H1 (cell line): ENCODE measurements at regions not wholly inside any gene's neighbourhood (a gene's known extent, or its start where the extent isn't known, plus 50 kb on each side); places are given as distances from the start of the nearest gene placed in this dataset.

ENCODE experiments used
- CTCF ChIA-PET: fragments of 300-600 bp; sonication (Branson Sonifier 250); formaldehyde crosslinking; loops from one replicate; lab custom pipeline; 2021; ENCODE audit not compliant: partially characterized antibody; lab: Charles Lee
- POLR2A ChIA-PET: fragments of 300-600 bp; sonication (Branson Sonifier 250); formaldehyde crosslinking; loops from one replicate; lab custom pipeline; 2021; ENCODE audit warnings: inconsistent platforms; ENCODE audit not compliant: partially characterized antibody; lab: Charles Lee
- DNase-seq, 2 experiments: peaks; one replicate each; pipeline versions ENCODE4 v3.0.0 to v3.0.0-alpha.2; 2010 to 2022; ENCODE audit warnings: low spot score in 2 of 2, low read depth in 1 of 2, mixed read lengths in 1 of 2
- FAIRE-seq: peaks from 2 replicates; lab custom pipeline; 2011; peaks lifted over from hg19 to GRCh38; lab: Jason Lieb, UNC
- H2AFZ ChIP-seq: 2 replicates; pipeline ENCODE4 v1.8.1; 2012; ENCODE audit warnings: low read length, inconsistent platforms
- H2AK5ac ChIP-seq: 2 replicates; pipeline ENCODE4 v1.6.1; 2013; ENCODE audit warnings: low read depth, low read length
- H2BK120ac ChIP-seq: replicated peaks from 2 replicates; pipeline ENCODE3; 2013; ENCODE audit warnings: low read depth, low read length, inconsistent platforms
- H2BK12ac ChIP-seq: 2 replicates; pipeline ENCODE4 v1.6.1; 2013; ENCODE audit warnings: low read depth, low read length
- H2BK15ac ChIP-seq: 2 replicates; pipeline ENCODE4 v1.6.1; 2013; ENCODE audit warnings: low read length
- H2BK20ac ChIP-seq: 2 replicates; pipeline ENCODE4 v1.6.1; 2013; ENCODE audit warnings: low read length
- H2BK5ac ChIP-seq: 2 replicates; pipeline ENCODE4 v1.6.1; 2013; ENCODE audit warnings: low read depth, low read length
- H3K14ac ChIP-seq: 2 replicates; pipeline ENCODE4 v1.6.1; 2013; ENCODE audit warnings: inconsistent platforms; ENCODE audit not compliant: insufficient read length
- H3K18ac ChIP-seq: 2 replicates; pipeline ENCODE4 v1.6.1; 2013; ENCODE audit warnings: low read length; ENCODE audit errors: extremely low read depth
- H3K23ac ChIP-seq: 2 replicates; pipeline ENCODE4 v1.6.1; 2013; ENCODE audit warnings: inconsistent platforms; ENCODE audit not compliant: insufficient read length
- H3K23me2 ChIP-seq: 2 replicates; pipeline ENCODE4 v1.6.1; 2013; ENCODE audit warnings: low read depth, low read length
- H3K27ac ChIP-seq: 2 replicates; pipeline ENCODE4 v1.6.1; 2011; ENCODE audit warnings: low read depth, low read length, inconsistent platforms
- H3K27me3 ChIP-seq, 4 experiments: replicated peaks in 1 of 4; 1 replicate in 1 of 4; 2 replicates in 3 of 4; pipeline versions ENCODE4 v1.6.1 to v1.8.1; 2011 to 2013; ENCODE audit warnings: low read length in 3 of 4, mild to moderate bottlenecking in 3 of 4, inconsistent platforms in 2 of 4, mixed read lengths in 2 of 4, moderate library complexity in 1 of 4; ENCODE audit not compliant: control insufficient read depth in 3 of 4, insufficient read depth in 3 of 4; ENCODE audit errors: extremely low read depth in 1 of 4
- H3K36me3 ChIP-seq, 4 experiments: 2 replicates each; pipeline versions ENCODE4 v1.6.1 to v1.8.1; 2011 to 2013; ENCODE audit warnings: mild to moderate bottlenecking in 4 of 4, low read length in 3 of 4, moderate library complexity in 2 of 4, control low read depth in 1 of 4, inconsistent platforms in 1 of 4; ENCODE audit not compliant: insufficient read depth in 4 of 4, control insufficient read depth in 2 of 4
- H3K4ac ChIP-seq: replicated peaks from 2 replicates; pipeline ENCODE3; 2013; ENCODE audit warnings: low read length, low read depth, mixed read lengths, inconsistent platforms; ENCODE audit not compliant: insufficient read length
- H3K4me1 ChIP-seq, 4 experiments: replicated peaks in 1 of 4; 1 replicate in 1 of 4; 2 replicates in 3 of 4; pipeline versions ENCODE4 v1.6.1 to v1.8.1; 2011 to 2013; ENCODE audit warnings: low read length in 3 of 4, inconsistent platforms in 2 of 4, mixed read lengths in 1 of 4; ENCODE audit not compliant: insufficient read depth in 4 of 4, control insufficient read depth in 3 of 4
- H3K4me2 ChIP-seq, 2 experiments: 2 replicates each; pipeline versions ENCODE4 v1.6.1 to v1.8.1; 2011 to 2013; ENCODE audit warnings: low read depth in 2 of 2, low read length in 2 of 2, control low read depth in 1 of 2, inconsistent platforms in 1 of 2, mild to moderate bottlenecking in 1 of 2; ENCODE audit not compliant: insufficient read depth in 1 of 2
- H3K4me3 ChIP-seq, 4 experiments: fragments of 200-600, 300-600 bp in 1 of 4; sonication (generic), shearing (Covaris generic), sonication (Bioruptor Twin) in 1 of 4; 2 replicates each; pipeline versions ENCODE4 v1.5.1 to v1.8.1; 2011 to 2016; ENCODE audit warnings: low read length in 4 of 4, low read depth in 3 of 4, control low read depth in 2 of 4, inconsistent platforms in 2 of 4, mild to moderate bottlenecking in 2 of 4, mixed read lengths in 1 of 4, moderate library complexity in 1 of 4; ENCODE audit not compliant: insufficient read depth in 2 of 4; ENCODE audit errors: extremely low read depth in 1 of 4
- H3K56ac ChIP-seq: replicated peaks from 2 replicates; pipeline ENCODE3; 2013; ENCODE audit warnings: low read depth, mild to moderate bottlenecking, mixed read lengths, low read length, inconsistent platforms; ENCODE audit not compliant: insufficient read length
- H3K79me1 ChIP-seq: 2 replicates; pipeline ENCODE4 v1.6.1; 2013; ENCODE audit warnings: low read depth, low read length, control low read depth
- H3K79me2 ChIP-seq, 2 experiments: 2 replicates each; pipeline versions ENCODE4 v1.6.1 to v1.8.1; 2012 to 2013; ENCODE audit warnings: low read length in 2 of 2, mild to moderate bottlenecking in 2 of 2, inconsistent platforms in 1 of 2; ENCODE audit not compliant: insufficient read depth in 2 of 2, control insufficient read depth in 1 of 2
- H3K9ac ChIP-seq, 4 experiments: replicated peaks in 1 of 4; 1 replicate in 1 of 4; 2 replicates in 3 of 4; pipeline versions ENCODE4 v1.6.1 to v1.8.1; 2011 to 2013; ENCODE audit warnings: low read depth in 3 of 4, low read length in 3 of 4, control low read depth in 2 of 4, mild to moderate bottlenecking in 2 of 4, moderate library complexity in 2 of 4, inconsistent platforms in 1 of 4; ENCODE audit errors: extremely low read depth in 1 of 4
- H3K9me3 ChIP-seq, 2 experiments: 2 replicates each; pipeline versions ENCODE4 v1.6.1 to v1.8.1; 2012 to 2013; ENCODE audit warnings: mild to moderate bottlenecking in 2 of 2, moderate library complexity in 2 of 2, control low read depth in 1 of 2, inconsistent platforms in 1 of 2, low read depth in 1 of 2, low read length in 1 of 2, mixed read lengths in 1 of 2; ENCODE audit not compliant: insufficient read depth in 2 of 2
- H4K20me1 ChIP-seq, 2 experiments: replicated peaks in 1 of 2; 2 replicates each; pipeline versions ENCODE3 to v1.8.1; 2011 to 2013; ENCODE audit warnings: inconsistent platforms in 2 of 2, low read length in 2 of 2, mild to moderate bottlenecking in 1 of 2; ENCODE audit not compliant: insufficient read depth in 2 of 2, control insufficient read depth in 1 of 2
- H4K5ac ChIP-seq: 2 replicates; pipeline ENCODE4 v1.6.1; 2013; ENCODE audit warnings: low read length, low read depth, mixed read lengths, inconsistent platforms; ENCODE audit not compliant: insufficient read length
- H4K8ac ChIP-seq: 2 replicates; pipeline ENCODE4 v1.8.0; 2013; ENCODE audit warnings: mild to moderate bottlenecking, moderate library complexity, low read length, inconsistent platforms; ENCODE audit not compliant: insufficient read depth; ENCODE audit errors: extremely low read depth
- H4K91ac ChIP-seq: replicated peaks from 2 replicates; pipeline ENCODE3; 2013; ENCODE audit warnings: low read length, mixed read lengths, inconsistent platforms; ENCODE audit not compliant: insufficient read length
- BRCA1 ChIP-seq: IDR thresholded peaks from 2 replicates; pipeline ENCODE4 v1.6.1; 2012; ENCODE audit warnings: low read depth, low read length, improper control_type of control experiment
- CBX8 ChIP-seq: fragments of 300-800, 300-1000 bp; sonication (generic); IDR thresholded peaks from 2 replicates; pipeline ENCODE4 v1.7.1; 2016; ENCODE audit warnings: low read depth, low read length, borderline replicate concordance
- CHD2 ChIP-seq: IDR thresholded peaks from 2 replicates; pipeline ENCODE4 v1.6.1; 2012; ENCODE audit warnings: low read length, improper control_type of control experiment
- CREB1 ChIP-seq: IDR thresholded peaks from 2 replicates; pipeline ENCODE4 v1.6.1; 2012; ENCODE audit warnings: inconsistent platforms
- MAFK ChIP-seq: IDR thresholded peaks from 2 replicates; pipeline ENCODE4 v1.6.1; 2012; ENCODE audit warnings: low read depth, mild to moderate bottlenecking, improper control_type of control experiment, low read length
- NANOG ChIP-seq: IDR thresholded peaks from 2 replicates; pipeline ENCODE4 v1.6.1; 2011; ENCODE audit warnings: low read length, low read depth, mild to moderate bottlenecking, inconsistent platforms; ENCODE audit not compliant: insufficient read depth, poor library complexity, severe bottlenecking
- RNF2 ChIP-seq: fragments of 200-900, 300-1000 bp; sonication (generic); IDR thresholded peaks from 2 replicates; pipeline ENCODE4 v1.7.1; 2016; ENCODE audit warnings: borderline replicate concordance, low read depth, mild to moderate bottlenecking, antibody characterized with exemption, low read length; ENCODE audit not compliant: poor library complexity, severe bottlenecking; ENCODE audit errors: missing control alignments
- SAP30 ChIP-seq: fragments of 300-600 bp; sonication (generic); IDR thresholded peaks from 2 replicates; pipeline ENCODE4 v1.7.1; 2012; ENCODE audit warnings: low read length, moderate library complexity, mild to moderate bottlenecking, inconsistent platforms; ENCODE audit not compliant: insufficient read depth, insufficient replicate concordance
- SIX5 ChIP-seq: IDR thresholded peaks from 2 replicates; pipeline ENCODE4 v1.6.1; 2011; ENCODE audit warnings: mild to moderate bottlenecking, low read depth, low read length
- WGBS, 2 experiments: shearing (Covaris generic) in 1 of 2; methylation state at CpG; one replicate each; pipeline versions ENCODE4 v1.1.6 to v1.1.7; 2013 to 2015; ENCODE audit warnings: low lambda C conversion rate in 2 of 2, mixed read lengths in 2 of 2, inconsistent platforms in 1 of 2, low coverage in 1 of 2, missing lambda C conversion rate in 1 of 2; ENCODE audit not compliant: insufficient replicate concordance in 2 of 2, insufficient coverage in 1 of 2, insufficient read length in 1 of 2; ENCODE audit errors: extremely low coverage in 1 of 2, missing lambda C conversion rate in 1 of 2; 5-methylcytosine and 5-hydroxymethylcytosine counted together

DNA sequence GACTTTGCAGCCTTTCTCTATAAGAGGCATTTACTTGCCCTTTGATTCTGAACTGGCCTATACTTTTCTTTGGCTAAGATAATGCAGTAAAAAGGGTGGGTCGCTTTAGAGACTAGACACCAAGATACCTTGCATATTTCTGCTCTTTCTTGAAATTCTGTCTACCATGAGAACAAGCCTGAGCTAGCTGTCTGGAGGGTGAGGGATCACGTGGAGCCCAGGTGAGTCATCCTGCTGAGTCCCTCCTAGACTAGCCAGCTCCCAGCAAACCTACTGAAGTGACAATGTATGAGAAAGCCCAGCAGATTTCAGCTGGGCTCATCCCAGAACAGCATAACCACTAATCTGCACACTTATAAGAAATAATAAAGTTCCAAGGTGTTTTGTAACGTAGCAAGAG is 408.0 kb upstream of the KAZN start:
- Histone ChIP-seq H3K4me2 (no peak overlapping the region), H3K23me2 (no peaks in the 10 kb centered on the region), H2BK12ac (no peak overlapping the region), H2AFZ (no peak overlapping the region), H4K8ac (no peak overlapping the region), H4K91ac (no peak overlapping the region), H3K79me1 (no peaks in the 10 kb centered on the region), H3K36me3 (no peaks in the 10 kb centered on the region), H2AK5ac (no peak overlapping the region), H3K4me3 (no peak overlapping the region), H3K4me1 (no peaks in the 10 kb centered on the region), H3K23ac (no peak overlapping the region), H2BK20ac (no peak overlapping the region), H3K79me2 (no peaks in the 10 kb centered on the region), H3K9me3 (no peaks in the 10 kb centered on the region), H4K5ac (no peak overlapping the region), H3K27ac (no peak overlapping the region), H4K20me1 (no peaks in the 10 kb centered on the region), H2BK15ac (no peak overlapping the region), H2BK5ac (no peak overlapping the region), H3K56ac (no peak overlapping the region), H2BK120ac (no peak overlapping the region), H3K27me3 (no peaks in the 10 kb centered on the region; a peak in 1 of 7 replicates), H3K4ac (no peak overlapping the region), H3K14ac (no peak overlapping the region), H3K9ac (no peak overlapping the region), H3K18ac (no peak overlapping the region)
- DNase-seq (peak in 1 of 2 experiments; percentile 1), FAIRE-seq (no peak)
- WGBS, 2 experiments: 81% methylated on average over 3 of the region's 3 CpGs; no CpG with 5 or more reads in 1 of the 2 experiments
- POLR2A ChIA-PET: no interaction called here
- CTCF ChIA-PET: interaction anchor here (1.8 to 2.2 kb wide), 2 partner anchors 10 to 12 kb away, joined by 5 to 6 read pairs; no protein-coding TSS in a partner anchor
- no peak for TF ChIP-seq MAFK
- TF ChIP-seq NANOG: no peak
- no peak for TF ChIP-seq CREB1
- TF ChIP-seq BRCA1: no peak
- no peak for TF ChIP-seq CHD2
- TF ChIP-seq CBX8: no peak
- TF ChIP-seq SAP30: no peak
- no peak for TF ChIP-seq SIX5
- TF ChIP-seq RNF2: no peak
